B cell (primary cell): ENCODE measurements at regions not wholly inside any gene's neighbourhood (a gene's known extent, or its start where the extent isn't known, plus 50 kb on each side); places are given as distances from the start of the nearest gene placed in this dataset.

ENCODE experiments used
- ATAC-seq: fragments of 200-7000 bp; cut with Tn5 transposase; one replicate; pipeline ENCODE4 v1.10.0; 2021; ENCODE audit warnings: low read depth, mild to moderate bottlenecking, moderate number of reproducible peaks, moderate library complexity
- CTCF ChIA-PET: fragments of 350-600 bp; sonication (Branson Sonifier 250); formaldehyde crosslinking; loops from one replicate; lab custom pipeline; 2021; ENCODE audit warnings: antibody characterized with exemption, inconsistent platforms; lab: Charles Lee
- POLR2A ChIA-PET: fragments of 350-600 bp; sonication (Branson Sonifier 250); formaldehyde crosslinking; loops from one replicate; lab custom pipeline; 2021; ENCODE audit warnings: antibody characterized with exemption; lab: Charles Lee
- DNase-seq: peaks from one replicate; pipeline ENCODE4 v3.0.0; 2013
- H2AFZ ChIP-seq: 2 replicates; pipeline ENCODE4 v1.6.1; 2012; ENCODE audit warnings: mild to moderate bottlenecking, low read depth, low read length; ENCODE audit not compliant: insufficient read depth, poor library complexity, severe bottlenecking
- H3K27ac ChIP-seq, 2 donors: 1 replicate in 1 of 2; 2 replicates in 1 of 2; pipeline ENCODE4 v1.5.1; 2012 to 2013; ENCODE audit warnings: low read length in 2 of 2, mild to moderate bottlenecking in 2 of 2, moderate library complexity in 1 of 2
- H3K27me3 ChIP-seq, 4 experiments: fragments of 200-600 bp in 1 of 4; sonication (generic) in 1 of 4; replicated peaks in 1 of 4; 1 replicate in 2 of 4; 2 replicates in 2 of 4; pipeline versions ENCODE4 v1.6.1 to v1.7.0; 2013 to 2016; ENCODE audit warnings: low read length in 3 of 4, mild to moderate bottlenecking in 2 of 4, mixed read lengths in 1 of 4, moderate library complexity in 1 of 4; ENCODE audit not compliant: insufficient read depth in 4 of 4, control insufficient read depth in 3 of 4; ENCODE audit errors: control extremely low read depth in 1 of 4
- H3K36me3 ChIP-seq, 2 experiments: replicated peaks in 1 of 2; 1 replicate in 1 of 2; 2 replicates in 1 of 2; pipeline versions ENCODE4 v1.6.1 to v1.7.1; 2013; ENCODE audit warnings: low read length in 1 of 2; ENCODE audit not compliant: insufficient read depth in 2 of 2, control insufficient read depth in 1 of 2; ENCODE audit errors: control extremely low read depth in 1 of 2, extremely low read depth in 1 of 2
- H3K4me1 ChIP-seq, 2 donors: fragments of 200-600 bp in 1 of 2; sonication (generic) in 1 of 2; 1 replicate in 1 of 2; 2 replicates in 1 of 2; pipeline versions ENCODE4 v1.5.1 to v1.6.1; 2013 to 2017; ENCODE audit warnings: low read length in 2 of 2; ENCODE audit not compliant: control insufficient read depth in 2 of 2, insufficient read depth in 2 of 2
- H3K4me2 ChIP-seq: replicated peaks from 2 replicates; pipeline ENCODE3; 2012; ENCODE audit warnings: mild to moderate bottlenecking, low read depth, low read length; ENCODE audit not compliant: poor library complexity, severe bottlenecking
- H3K4me3 ChIP-seq, 5 experiments: fragments of 200-600 bp in 1 of 5; sonication (generic) in 1 of 5; 1 replicate in 3 of 5; 2 replicates in 2 of 5; pipeline versions ENCODE4 v1.5.1 to v1.7.0; 2011 to 2016; ENCODE audit warnings: low read length in 4 of 5, mild to moderate bottlenecking in 4 of 5, low read depth in 2 of 5, control low read depth in 1 of 5, moderate library complexity in 1 of 5; ENCODE audit not compliant: insufficient read depth in 1 of 5; ENCODE audit errors: control extremely low read depth in 1 of 5, extremely low read depth in 1 of 5
- H3K79me2 ChIP-seq: fragments of 200-600 bp; sonication (generic); one replicate; pipeline ENCODE4 v1.6.0; 2016; ENCODE audit warnings: low read length; ENCODE audit not compliant: control insufficient read depth, insufficient read depth
- H3K9ac ChIP-seq: fragments of 200-600 bp; sonication (generic); 2 replicates; pipeline ENCODE4 v1.6.1; 2017; ENCODE audit warnings: mild to moderate bottlenecking, low read length, moderate library complexity
- H3K9me3 ChIP-seq, 3 donors: one replicate each; pipeline versions ENCODE4 v1.6.1 to v1.7.1; 2013; ENCODE audit warnings: low read length in 2 of 3; ENCODE audit not compliant: control insufficient read depth in 2 of 3, insufficient read depth in 1 of 3; ENCODE audit errors: control extremely low read depth in 1 of 3
- H4K20me1 ChIP-seq: 2 replicates; pipeline ENCODE4 v1.6.0; 2012; ENCODE audit warnings: mild to moderate bottlenecking, low read length; ENCODE audit not compliant: insufficient read depth, control insufficient read depth, poor library complexity, severe bottlenecking
- H3K27ac Mint-ChIP-seq: one replicate; pipeline ENCODE4 v1.8.0; 2021; ENCODE audit warnings: mixed read lengths
- H3K27me3 Mint-ChIP-seq: one replicate; pipeline ENCODE4 v1.8.0; 2021; ENCODE audit warnings: mixed read lengths
- H3K4me1 Mint-ChIP-seq: one replicate; pipeline ENCODE4 v1.8.0; 2021; ENCODE audit warnings: mixed read lengths
- H3K4me3 Mint-ChIP-seq: one replicate; pipeline ENCODE4 v1.8.0; 2021; ENCODE audit warnings: mixed read lengths
- H3K9me3 Mint-ChIP-seq: one replicate; pipeline ENCODE4 v1.8.0; 2022; ENCODE audit warnings: mixed read lengths; ENCODE audit not compliant: insufficient read depth
- EZH2 ChIP-seq: IDR thresholded peaks from 2 replicates; pipeline ENCODE4 v1.6.1; 2012; ENCODE audit warnings: borderline replicate concordance, low read depth, mild to moderate bottlenecking, moderate library complexity, low read length; ENCODE audit not compliant: insufficient read depth, poor library complexity, severe bottlenecking
- WGBS: methylation state at CpG from one replicate; pipeline ENCODE4 v1.1.5; 2013; ENCODE audit warnings: missing lambda C conversion rate; ENCODE audit not compliant: insufficient coverage; 5-methylcytosine and 5-hydroxymethylcytosine counted together
- intact Hi-C: fragments of 100-400 bp; cut with micrococcal nuclease; formaldehyde crosslinking; loops from one replicate; pipeline ENCODE4 v1.10.0; 2022
- TF ChIP-seq, protein P1 (sequence below): fragments of 200-600 bp; IDR thresholded peaks from one replicate; pipeline ENCODE4 v1.8.0; 2022; ENCODE audit warnings: antibody characterized with exemption, mild to moderate bottlenecking

DNA sequence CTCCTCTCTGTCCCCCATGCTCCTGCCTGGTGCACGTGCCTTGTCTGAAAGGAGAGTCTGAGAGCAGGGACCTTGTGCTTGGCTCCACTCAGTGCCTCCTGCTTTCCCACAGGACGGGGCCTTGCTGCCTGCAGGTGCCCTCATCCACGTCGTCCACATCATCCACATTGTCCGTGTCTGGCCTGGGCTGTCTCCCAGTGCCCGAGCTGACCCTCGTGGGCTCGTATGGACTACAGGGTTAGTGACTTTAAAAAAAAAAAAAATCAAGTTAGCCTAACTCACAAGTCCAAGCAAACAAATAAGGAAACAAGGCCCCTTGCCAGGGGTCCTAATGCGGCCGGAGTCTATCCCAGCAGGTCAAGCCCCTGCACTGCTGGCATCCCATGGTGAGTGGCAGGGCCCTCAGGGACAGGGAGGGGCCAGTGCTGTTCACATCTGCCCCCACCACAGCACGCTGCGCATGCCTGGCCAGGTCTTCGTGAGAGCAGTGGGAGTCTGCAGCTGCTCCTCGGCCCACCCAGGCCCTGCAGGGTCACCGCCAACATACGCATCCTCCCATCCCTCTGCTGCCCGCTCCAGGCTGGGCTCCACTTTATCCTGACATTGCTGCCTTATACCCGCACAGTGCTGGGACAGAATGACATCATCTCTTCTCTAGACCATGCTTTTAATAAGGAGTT lies 232.6 kb downstream of the NDUFA10 start:
- Histone ChIP-seq H3K79me2 (no peaks in the 10 kb centered on the region), H3K36me3 (no peaks in the 10 kb centered on the region), H2AFZ (no peak overlapping the region), H4K20me1 (no peaks in the 10 kb centered on the region), H3K9me3 (peaks cover 0 to 5% (median 0%) of the 10 kb centered on the region in 3 donors), H3K4me3 (no peak overlapping the region), H3K9ac (no peak overlapping the region), H3K4me2 (no peak overlapping the region), H3K27me3 (no peaks in the 10 kb centered on the region), H3K4me1 (no peaks in the 10 kb centered on the region), H3K27ac (no peak overlapping the region)
- Mint-ChIP-seq H3K4me1 (no peaks in the 10 kb centered on the region), H3K27me3 (peaks cover 5% of the 10 kb centered on the region), H3K9me3 (no peaks in the 10 kb centered on the region), H3K4me3 (no peak overlapping the region), H3K27ac (no peak overlapping the region)
- intact Hi-C loops, result no loop called here
- ATAC-seq (no peak), DNase-seq (no peak)
- POLR2A ChIA-PET, result no interaction called here
- TF ChIP-seq, protein P1, sequence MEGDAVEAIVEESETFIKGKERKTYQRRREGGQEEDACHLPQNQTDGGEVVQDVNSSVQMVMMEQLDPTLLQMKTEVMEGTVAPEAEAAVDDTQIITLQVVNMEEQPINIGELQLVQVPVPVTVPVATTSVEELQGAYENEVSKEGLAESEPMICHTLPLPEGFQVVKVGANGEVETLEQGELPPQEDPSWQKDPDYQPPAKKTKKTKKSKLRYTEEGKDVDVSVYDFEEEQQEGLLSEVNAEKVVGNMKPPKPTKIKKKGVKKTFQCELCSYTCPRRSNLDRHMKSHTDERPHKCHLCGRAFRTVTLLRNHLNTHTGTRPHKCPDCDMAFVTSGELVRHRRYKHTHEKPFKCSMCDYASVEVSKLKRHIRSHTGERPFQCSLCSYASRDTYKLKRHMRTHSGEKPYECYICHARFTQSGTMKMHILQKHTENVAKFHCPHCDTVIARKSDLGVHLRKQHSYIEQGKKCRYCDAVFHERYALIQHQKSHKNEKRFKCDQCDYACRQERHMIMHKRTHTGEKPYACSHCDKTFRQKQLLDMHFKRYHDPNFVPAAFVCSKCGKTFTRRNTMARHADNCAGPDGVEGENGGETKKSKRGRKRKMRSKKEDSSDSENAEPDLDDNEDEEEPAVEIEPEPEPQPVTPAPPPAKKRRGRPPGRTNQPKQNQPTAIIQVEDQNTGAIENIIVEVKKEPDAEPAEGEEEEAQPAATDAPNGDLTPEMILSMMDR, result no peak
- TF ChIP-seq EZH2, result no peak
- WGBS, result 86% methylated on average over 13 of the region's 18 CpGs
- CTCF ChIA-PET, result no interaction called here

DNA sequence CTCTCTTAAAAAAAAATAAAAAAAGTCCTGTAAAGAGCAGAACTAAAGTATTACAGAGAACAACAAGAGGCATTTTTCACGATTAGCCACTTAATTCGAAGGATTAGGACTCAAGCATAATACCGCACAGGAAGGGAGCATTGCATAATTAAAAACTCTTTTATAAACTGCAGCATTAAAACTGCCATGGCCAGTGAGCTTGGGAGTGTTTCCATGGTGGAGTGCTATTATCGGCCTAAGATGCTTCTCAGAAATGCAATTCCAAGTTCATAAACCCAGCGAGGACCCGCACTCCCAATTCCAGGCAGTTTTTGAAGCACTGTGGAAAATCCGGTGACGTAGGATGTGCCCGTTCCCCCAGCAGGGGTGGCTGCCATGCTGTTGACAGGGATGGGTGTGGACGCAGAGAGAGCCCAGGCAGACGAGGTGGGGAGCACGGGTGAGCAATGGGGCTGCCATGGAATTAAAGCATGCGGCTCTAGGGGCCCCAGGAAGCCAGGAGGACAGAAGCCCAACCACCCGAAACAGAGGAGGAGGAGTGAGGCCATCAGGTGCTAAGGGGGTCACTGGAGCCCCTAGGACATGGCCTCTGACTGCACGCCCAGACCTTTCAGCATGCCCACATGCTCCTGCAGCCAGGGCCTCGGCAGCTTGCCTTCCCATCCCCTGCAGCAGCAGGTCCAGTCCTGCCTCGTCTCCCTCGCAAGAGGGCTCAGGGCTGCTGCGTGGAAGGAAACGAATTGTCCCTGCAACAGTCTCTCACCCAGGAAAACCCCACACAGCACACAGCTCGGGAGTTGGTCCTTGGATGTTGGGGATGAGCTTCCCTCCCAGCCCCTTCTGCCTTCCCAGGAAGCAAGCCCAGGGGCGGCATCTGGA lies 233.4 kb downstream of the NDUFA10 start:
- H3K79me2 ChIP-seq, result no peaks in the 10 kb centered on the region
- H4K20me1 ChIP-seq, result no peaks in the 10 kb centered on the region
- ATAC-seq (no peak), DNase-seq (no peak)
- ChIA-PET CTCF (no interaction called here), POLR2A (no interaction called here)
- intact Hi-C loops, result no loop called here
- no peak overlapping the region for H3K27ac ChIP-seq
- no peak overlapping the region for H3K4me2 ChIP-seq
- H3K4me1 Mint-ChIP-seq, result no peaks in the 10 kb centered on the region
- H3K9me3 ChIP-seq, result peaks cover 0 to 5% (median 0%) of the 10 kb centered on the region in 3 donors
- H2AFZ ChIP-seq, result no peak overlapping the region
- TF ChIP-seq, protein P1, result no peak
- no peak for TF ChIP-seq EZH2
- no peaks in the 10 kb centered on the region for H3K27me3 ChIP-seq
- peaks cover 5% of the 10 kb centered on the region for H3K27me3 Mint-ChIP-seq
- H3K9ac ChIP-seq, result no peak overlapping the region
- H3K36me3 ChIP-seq, result no peaks in the 10 kb centered on the region
- H3K4me1 ChIP-seq, result no peaks in the 10 kb centered on the region
- no peak overlapping the region for H3K27ac Mint-ChIP-seq
- WGBS, result 91% methylated on average over 19 of the region's 22 CpGs
- no peak overlapping the region for H3K4me3 Mint-ChIP-seq
- no peaks in the 10 kb centered on the region for H3K9me3 Mint-ChIP-seq
- no peak overlapping the region for H3K4me3 ChIP-seq
